NB4 (cell line): ENCODE measurements at regions not wholly inside any gene's neighbourhood (a gene's known extent, or its start where the extent isn't known, plus 50 kb on each side); places are given as distances from the start of the nearest gene placed in this dataset.

Experiments used
- CTCF ChIP-seq: IDR thresholded peaks from one replicate; pipeline ENCODE4 v1.5.1; 2012; ENCODE audit warnings: low read depth, low read length
- POLR2A ChIP-seq: IDR thresholded peaks from 2 replicates; pipeline ENCODE4 v1.6.1; 2011; ENCODE audit warnings: mild to moderate bottlenecking; ENCODE audit not compliant: insufficient read length; ENCODE audit errors: extremely low read depth

GRCh38 chr5:74422671-74423070, 217.9 kb downstream of the ENC1 start:
- no peak for TF ChIP-seq CTCF
- TF ChIP-seq POLR2A: no peak
